UCSD-AML1 (cell line): ENCODE measurements at regions not wholly inside any gene's neighbourhood (a gene's known extent, or its start where the extent isn't known, plus 50 kb on each side); places are given as distances from the start of the nearest gene placed in this dataset.

Experiments used
- DNase-seq: peaks from one replicate; lab custom pipeline; 2025; ENCODE audit not compliant: unreplicated experiment; lab: John Stamatoyannopoulos, UW

DNA sequence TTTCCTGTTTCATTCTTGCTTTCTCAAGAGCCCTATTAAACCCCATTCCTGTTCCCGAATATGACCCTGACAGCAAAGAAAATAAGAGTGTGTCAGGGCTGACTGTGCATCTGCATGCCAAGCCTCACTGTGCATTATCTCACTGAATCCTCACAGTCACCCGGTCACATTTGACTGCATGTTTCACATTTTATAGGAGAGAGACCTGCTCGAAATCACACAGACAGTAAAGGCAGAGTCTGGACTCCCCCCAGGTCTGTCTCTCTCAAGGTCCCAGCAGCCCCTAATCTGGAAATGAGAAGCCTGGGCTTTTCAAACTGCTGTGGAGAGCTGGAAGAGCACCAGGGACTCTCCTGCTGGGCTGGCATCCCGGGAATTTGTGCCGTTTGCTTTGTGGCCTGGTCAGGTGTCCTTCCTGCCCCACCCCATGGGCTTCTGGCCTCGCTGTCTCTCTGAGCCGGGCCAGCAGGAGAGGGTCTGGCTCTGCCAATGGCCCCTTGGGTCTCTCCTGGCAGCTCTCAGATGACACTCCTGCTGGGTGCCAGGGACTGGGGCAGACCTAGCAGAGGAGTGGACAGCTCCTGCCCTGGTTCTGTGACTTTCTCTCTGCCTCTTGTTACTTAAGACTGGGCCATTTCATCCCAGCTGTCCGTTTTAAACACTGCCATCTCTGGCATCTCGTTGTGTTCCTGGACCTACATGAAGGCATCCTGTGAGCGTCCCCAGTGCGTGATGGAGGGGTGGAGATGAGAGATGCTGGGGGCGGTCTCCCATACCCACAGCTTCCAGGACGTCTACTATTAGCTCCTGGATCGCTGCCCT lies 173.6 kb downstream of the ARHGAP12 start:
- DNase-seq = no peak

GRCh38 chr10:31753681-31754080 lies 174.9 kb downstream of the ARHGAP12 start:
- DNase-seq = no peak

- no peak for DNase-seq
Observed at GRCh38 chr10:31752170-31752569, 176.5 kb downstream of the ARHGAP12 start.

GRCh38 chr10:31751738-31752080 lies 176.9 kb downstream of the ARHGAP12 start:
- no peak for DNase-seq

DNA sequence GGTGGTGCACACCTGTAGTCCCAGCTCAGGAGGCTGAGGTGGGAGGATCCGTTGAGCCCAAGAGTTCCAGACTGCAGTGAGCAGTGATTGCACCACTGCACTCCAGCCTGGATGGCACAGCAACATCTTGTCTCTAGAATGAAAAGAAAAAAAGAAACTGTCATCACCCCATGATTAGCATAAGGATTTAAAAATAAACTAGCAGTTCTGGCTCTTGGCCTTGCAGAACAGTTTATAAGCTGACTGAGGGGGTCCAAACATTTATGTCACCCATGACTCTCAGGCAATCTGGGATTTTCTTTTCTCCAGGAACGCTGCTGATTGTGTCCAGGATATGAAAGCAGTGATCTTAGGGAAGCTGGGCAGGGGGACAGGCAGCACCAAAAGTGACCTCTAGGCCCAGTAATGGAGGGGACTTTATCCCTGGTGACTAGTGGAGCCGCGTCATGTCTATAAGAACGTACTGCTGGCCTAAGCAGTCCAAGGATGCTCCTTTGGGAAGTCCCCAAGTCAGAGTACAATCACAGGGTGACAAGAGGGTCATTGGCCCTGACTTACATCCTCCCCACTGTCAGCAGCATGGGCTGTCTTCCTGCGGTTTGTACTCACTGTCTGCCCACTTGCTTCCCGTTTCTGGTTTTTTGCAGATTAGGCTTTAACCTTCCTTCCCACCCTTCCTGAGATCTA lies 177.4 kb downstream of the ARHGAP12 start:
- DNase-seq = peak; percentile 46

- no peak for DNase-seq
Observed at GRCh38 chr10:31749981-31750840, 178.4 kb downstream of the ARHGAP12 start.

DNA sequence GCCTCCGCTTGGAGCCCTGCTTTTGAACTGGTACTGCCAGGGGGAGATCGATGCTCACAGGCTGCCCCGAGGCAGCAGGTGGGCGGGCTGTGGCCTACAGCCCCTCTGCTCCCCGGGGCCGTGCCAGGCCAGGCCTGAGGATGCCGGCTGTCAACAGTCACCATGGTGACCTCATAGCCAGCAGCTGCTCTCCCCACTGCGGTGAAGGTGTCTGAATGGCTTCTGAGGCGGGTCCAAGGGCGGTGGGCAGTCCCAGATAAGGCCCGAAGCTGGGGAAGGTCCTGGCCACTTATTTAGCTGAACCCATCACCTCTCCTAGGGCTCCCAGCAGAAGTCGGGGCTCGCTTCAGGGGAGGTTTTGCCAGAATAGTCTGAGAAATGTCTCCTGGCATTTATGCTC lies 179.3 kb downstream of the ARHGAP12 start:
- no peak for DNase-seq

- DNase-seq = no peak
Observed at GRCh38 chr10:31745612-31746376, 182.8 kb downstream of the ARHGAP12 start.

- DNase-seq = no peak
Observed at GRCh38 chr10:31744025-31744424, 184.6 kb downstream of the ARHGAP12 start.

DNA sequence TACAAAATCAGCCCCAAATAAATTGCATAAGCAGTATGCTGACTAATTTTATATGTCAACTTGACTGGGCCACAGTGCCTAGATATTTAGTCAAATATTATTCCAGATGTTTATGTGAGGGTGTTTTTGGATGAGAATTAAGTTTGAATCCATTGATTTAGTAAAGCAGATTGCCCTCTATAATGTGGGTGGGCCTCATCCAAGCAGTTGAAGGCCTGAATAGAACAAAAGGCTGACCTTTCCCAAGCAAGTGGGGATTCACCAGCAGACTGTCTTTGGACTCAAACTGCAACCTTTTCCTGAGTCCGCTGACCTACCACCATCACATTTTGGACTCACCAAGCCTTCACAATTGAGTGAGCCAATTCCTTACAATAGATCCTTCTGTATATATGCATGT lies 186.4 kb downstream of the ARHGAP12 start:
- no peak for DNase-seq

GRCh38 chr10:31741473-31741872 lies 187.2 kb downstream of the ARHGAP12 start:
- no peak for DNase-seq

GRCh38 chr10:31739711-31740110 lies 188.9 kb downstream of the ARHGAP12 start:
- no peak for DNase-seq

- no peak for DNase-seq
Observed at GRCh38 chr10:31739146-31739545, 189.5 kb downstream of the ARHGAP12 start.

DNA sequence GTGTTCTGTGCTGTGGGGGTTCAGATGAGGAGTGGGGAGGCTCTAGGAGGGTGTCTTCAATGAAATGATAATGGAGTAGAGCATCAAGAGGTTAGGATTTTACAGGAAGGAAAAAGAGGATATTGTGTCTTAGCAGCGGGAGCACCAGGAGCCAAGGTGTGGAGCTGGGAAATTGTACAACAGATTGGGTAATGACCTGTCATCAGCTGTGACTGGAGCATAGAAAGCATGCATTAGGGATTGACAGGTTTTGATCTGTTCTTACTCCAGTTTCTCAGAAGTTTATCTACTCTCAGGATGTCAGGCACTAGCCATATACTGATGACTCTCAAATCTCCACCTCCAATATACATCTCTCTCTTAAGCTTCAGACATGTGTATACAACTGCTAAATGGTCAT lies 196.9 kb downstream of the ARHGAP12 start:
- DNase-seq = no peak

DNA sequence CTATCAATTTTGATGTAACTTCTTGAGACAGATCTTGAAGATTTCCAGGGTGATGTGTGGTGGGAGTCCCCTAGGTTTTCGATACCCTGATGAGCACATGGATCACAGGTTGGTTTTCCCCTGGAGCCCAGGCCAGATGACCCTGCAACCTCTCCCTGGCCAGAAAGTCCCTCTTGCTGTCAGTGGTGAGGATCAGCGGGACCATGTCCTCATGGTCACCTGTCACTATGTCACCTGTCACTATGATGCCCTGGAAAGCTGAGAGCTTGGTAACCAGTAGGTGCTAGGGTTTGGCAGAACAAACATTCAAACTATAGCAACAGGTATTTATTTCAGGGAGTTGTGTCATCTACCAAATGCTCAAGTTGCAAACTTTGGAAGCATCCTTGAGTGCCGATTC lies 197.9 kb downstream of the ARHGAP12 start:
- no peak for DNase-seq

GRCh38 chr10:31728698-31729224 lies 199.9 kb downstream of the ARHGAP12 start:
- no peak for DNase-seq

GRCh38 chr10:31725436-31725835 lies 203.2 kb downstream of the ARHGAP12 start:
- DNase-seq = no peak

DNA sequence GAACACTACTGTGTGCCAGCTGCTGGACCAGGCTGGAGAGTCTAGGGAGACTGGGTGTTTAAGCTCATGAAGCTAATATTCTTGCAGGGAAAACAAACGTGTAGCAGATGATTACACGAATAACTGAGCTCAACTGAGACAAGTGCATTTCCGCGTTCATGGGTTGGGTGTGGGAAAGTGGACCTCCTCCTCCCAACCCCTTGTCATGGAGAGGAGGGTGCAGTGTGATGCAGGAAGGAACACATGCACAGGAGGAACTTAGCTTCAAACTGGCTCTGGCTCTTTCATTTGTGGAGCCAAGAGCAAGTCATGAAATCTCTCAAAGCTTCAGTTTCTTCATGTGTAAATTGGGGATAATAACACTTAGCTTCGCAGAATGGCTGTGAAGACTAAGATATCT lies 204.3 kb downstream of the ARHGAP12 start:
- no peak for DNase-seq

GRCh38 chr10:31723106-31723750 lies 205.4 kb downstream of the ARHGAP12 start:
- DNase-seq = no peak

GRCh38 chr10:31721096-31721495 lies 207.5 kb downstream of the ARHGAP12 start:
- no peak for DNase-seq
